GM12878 (cell line): ENCODE measurements at regions not wholly inside any gene's neighbourhood (a gene's known extent, or its start where the extent isn't known, plus 50 kb on each side); places are given as distances from the start of the nearest gene placed in this dataset.

Experiments used
- CEBPB ChIP-seq, 2 experiments: fragments of 150-350 bp in 1 of 2; IDR thresholded peaks; 2 replicates each; pipeline ENCODE4 v1.6.1; 2012 to 2014; ENCODE audit warnings: low read depth in 2 of 2, low read length in 2 of 2, borderline replicate concordance in 1 of 2, inconsistent platforms in 1 of 2
- CEBPZ ChIP-seq: fragments of 150-350 bp; IDR thresholded peaks from 2 replicates; pipeline ENCODE4 v1.6.1; 2016; ENCODE audit warnings: low read depth, low read length
- CREB1 ChIP-seq: IDR thresholded peaks from 2 replicates; pipeline ENCODE4 v1.6.1; 2012; ENCODE audit warnings: low read depth, mild to moderate bottlenecking, inconsistent platforms
- CUX1 ChIP-seq: IDR thresholded peaks from 2 replicates; pipeline ENCODE4 v1.6.1; 2012; ENCODE audit warnings: improper control_type of control experiment, low read depth, low read length; ENCODE audit not compliant: insufficient replicate concordance
- FOXK2 ChIP-seq: fragments of 450-650 bp; IDR thresholded peaks from 2 replicates; pipeline ENCODE4 v1.6.1; 2017; ENCODE audit warnings: mild to moderate bottlenecking, moderate library complexity
- KAT2A ChIP-seq: conservative IDR thresholded peaks from 2 replicates; pipeline ENCODE4 v1.6.1; 2011; ENCODE audit warnings: low read depth, low read length; ENCODE audit not compliant: control insufficient read depth
- MEF2B ChIP-seq: fragments of 450-650 bp; IDR thresholded peaks from 2 replicates; pipeline ENCODE4 v1.6.1; 2018; ENCODE audit warnings: mild to moderate bottlenecking, moderate library complexity; ENCODE audit not compliant: partially characterized antibody, poor library complexity, severe bottlenecking
- MXI1 ChIP-seq: fragments of 150-350 bp; IDR thresholded peaks from 2 replicates; pipeline ENCODE4 v1.6.1; 2011; ENCODE audit warnings: low read depth, mild to moderate bottlenecking, inconsistent platforms, low read length, improper control_type of control experiment
- MYB ChIP-seq: fragments of 150-350 bp; IDR thresholded peaks from 2 replicates; pipeline ENCODE4 v1.6.1; 2014; ENCODE audit warnings: mild to moderate bottlenecking, low read depth, low read length, borderline replicate concordance
- NFIC ChIP-seq: IDR thresholded peaks from 2 replicates; pipeline ENCODE4 v1.6.1; 2012; ENCODE audit warnings: low read depth, mild to moderate bottlenecking, inconsistent platforms, low read length, moderate library complexity
- NFYB ChIP-seq: IDR thresholded peaks from 2 replicates; pipeline ENCODE4 v1.6.1; 2011; ENCODE audit warnings: low read depth, mild to moderate bottlenecking, low read length, improper control_type of control experiment, moderate library complexity; ENCODE audit not compliant: insufficient read depth
- NR2C2 ChIP-seq: IDR thresholded peaks from 2 replicates; pipeline ENCODE4 v1.6.1; 2011; ENCODE audit warnings: borderline replicate concordance, low read depth; ENCODE audit not compliant: control insufficient read depth, insufficient read length
- POLR2A ChIP-seq: IDR thresholded peaks from 2 replicates; pipeline ENCODE4 v1.6.1; 2011; ENCODE audit warnings: low read depth, mild to moderate bottlenecking, low read length
- ZNF274 ChIP-seq: IDR thresholded peaks from one replicate; pipeline ENCODE4 v1.8.0; 2011; ENCODE audit not compliant: insufficient read length, insufficient read depth

DNA sequence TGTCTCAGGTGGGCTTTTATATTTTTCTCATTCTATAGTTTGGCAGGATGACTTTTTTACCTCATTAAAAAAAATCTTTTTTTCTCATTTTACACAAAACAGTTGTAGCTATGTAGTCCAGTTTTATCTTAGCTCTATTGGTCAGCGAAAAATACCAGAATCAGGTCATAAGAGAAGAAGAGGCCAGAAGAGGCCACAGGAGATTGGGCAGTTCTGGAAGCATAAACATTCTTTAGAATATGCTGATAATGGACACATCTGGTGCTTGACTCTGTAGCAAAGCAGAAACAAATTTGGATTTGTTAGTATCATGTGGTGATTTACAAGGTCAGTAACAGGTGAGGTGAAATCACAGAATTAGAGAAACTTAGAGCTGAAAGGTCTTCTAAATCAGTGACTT lies 66.6 kb upstream of the ARHGAP24 start (continued):
- TF ChIP-seq CUX1 (no peak), FOXK2 (no peak), ZNF274 (no peak), CREB1 (no peak), MYB (no peak), NR2C2 (no peak), MEF2B (no peak), NFIC (no peak), POLR2A (no peak), CEBPB (IDR thresholded peaks at IDR 0.05; ENCODE audit: borderline replicate concordance in 1 of 2, low read depth in 2 of 2, low read length in 2 of 2) (no peak), KAT2A (no peak), CEBPZ (no peak), MXI1 (no peak), NFYB (no peak)
